Middle frontal gyrus (tissue), 1 donor: ENCODE measurements at regions not wholly inside any gene's neighbourhood (a gene's known extent, or its start where the extent isn't known, plus 50 kb on each side); places are given as distances from the start of the nearest gene placed in this dataset.

Experiments used
- DNase-seq: peaks from one replicate; pipeline ENCODE4 v3.0.0-alpha.2; 2015; ENCODE audit warnings: low spot score; ENCODE audit errors: extremely low spot score

DNA sequence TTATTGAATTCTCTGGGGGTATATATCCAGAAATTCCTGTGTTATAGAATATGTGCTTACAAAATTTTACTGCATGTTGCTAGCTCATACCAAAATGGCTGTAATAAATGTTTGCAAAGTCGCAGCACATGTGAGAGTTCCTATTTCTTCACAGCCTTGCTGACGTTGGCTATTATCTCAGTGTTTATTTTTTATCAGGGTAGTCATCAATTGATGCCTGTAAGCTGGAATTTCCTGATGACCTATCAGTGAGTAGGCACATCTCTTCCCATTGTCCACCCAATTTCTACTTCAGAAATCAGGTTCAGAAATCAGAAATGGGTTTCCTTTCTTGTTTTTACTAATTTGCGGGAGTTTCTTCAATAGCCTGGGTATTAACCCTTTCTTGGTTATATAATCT is 268.1 kb upstream of the FZD8 start:
- no peak for DNase-seq

DNA sequence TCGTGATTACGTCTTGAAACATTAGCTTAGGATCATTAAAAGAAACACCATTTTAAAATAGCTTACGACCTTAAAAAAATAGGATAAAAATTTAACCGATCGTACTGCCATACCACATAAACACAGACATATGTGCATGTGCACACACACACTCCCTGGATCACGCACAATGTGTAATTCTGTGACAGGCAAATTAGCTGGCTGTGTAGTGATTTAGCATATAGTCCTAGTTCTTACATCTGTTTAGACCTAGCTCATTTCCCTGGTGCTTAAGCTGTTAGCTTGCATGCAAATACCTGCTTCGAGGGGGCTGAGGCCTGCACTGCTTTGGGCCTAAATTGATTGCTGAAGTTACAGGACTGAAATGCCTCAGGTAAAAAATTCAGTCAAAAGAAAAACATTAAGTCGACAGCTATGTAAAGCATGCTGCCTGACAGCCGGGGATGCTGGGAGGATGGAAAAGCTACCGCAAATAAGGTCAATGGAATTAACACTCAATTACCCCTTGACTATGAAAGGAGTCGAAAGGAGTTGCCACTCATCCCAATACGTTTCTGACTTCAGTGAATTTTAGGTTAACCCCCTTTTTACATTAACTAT is 267.1 kb upstream of the FZD8 start:
- no peak for DNase-seq

DNA sequence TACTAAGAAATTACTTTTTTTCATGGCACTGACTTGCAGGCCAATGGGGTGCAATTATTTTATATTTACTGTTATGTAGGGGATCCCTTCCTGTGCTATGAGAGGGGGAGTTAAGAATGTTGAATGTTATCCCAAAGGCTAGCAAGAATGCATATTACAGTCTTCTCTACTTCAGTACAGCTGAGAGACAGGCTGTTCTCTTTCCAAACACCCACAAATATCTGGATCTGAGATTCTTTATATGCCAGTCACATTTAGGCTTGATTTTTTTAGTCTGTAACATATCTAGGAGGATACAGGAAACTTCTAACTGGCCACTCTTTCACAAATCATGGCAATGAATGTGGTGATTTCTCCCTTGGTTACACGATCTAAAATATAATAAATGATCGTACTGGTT is 266.4 kb upstream of the FZD8 start:
- DNase-seq, result no peak

DNA sequence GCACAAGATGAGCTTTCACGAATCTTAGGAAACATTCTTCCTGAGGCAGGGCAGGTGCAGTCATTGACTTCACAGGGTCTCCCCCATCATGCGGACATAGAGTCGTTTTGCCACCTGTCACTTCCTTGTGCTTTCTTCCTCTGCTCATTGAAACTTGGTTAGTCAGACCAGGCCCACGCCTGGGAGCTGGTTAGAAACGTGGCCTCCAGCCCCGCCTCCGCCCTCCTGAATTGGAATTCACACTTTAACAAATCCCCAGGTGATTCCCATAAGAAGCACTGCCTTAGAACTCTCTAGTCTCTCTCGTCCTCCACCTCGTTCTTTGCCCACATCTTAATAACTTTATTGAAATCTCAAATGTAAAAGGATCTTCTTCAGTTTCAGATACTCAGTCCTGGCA is 265.5 kb upstream of the FZD8 start:
- no peak for DNase-seq

DNA sequence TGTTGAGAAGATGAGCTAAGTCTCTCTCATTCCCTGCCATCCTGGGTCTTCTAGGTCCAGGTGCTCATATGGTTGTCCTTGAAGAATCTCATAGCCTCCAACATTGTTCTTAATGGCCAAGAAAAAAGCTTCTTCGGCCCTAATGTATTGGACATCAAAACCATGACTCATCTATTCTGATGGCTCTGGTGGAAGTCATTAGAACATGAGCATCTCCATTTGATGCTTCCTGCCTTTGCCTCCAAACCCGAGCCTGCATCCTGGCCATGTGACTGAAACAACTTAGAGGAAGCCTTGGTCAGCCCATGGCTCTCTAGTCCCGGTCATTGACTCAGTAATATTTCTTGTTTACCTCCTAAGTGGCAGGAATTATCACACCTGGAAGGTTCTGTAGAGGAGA is 264.1 kb upstream of the FZD8 start:
- DNase-seq, result no peak

DNA sequence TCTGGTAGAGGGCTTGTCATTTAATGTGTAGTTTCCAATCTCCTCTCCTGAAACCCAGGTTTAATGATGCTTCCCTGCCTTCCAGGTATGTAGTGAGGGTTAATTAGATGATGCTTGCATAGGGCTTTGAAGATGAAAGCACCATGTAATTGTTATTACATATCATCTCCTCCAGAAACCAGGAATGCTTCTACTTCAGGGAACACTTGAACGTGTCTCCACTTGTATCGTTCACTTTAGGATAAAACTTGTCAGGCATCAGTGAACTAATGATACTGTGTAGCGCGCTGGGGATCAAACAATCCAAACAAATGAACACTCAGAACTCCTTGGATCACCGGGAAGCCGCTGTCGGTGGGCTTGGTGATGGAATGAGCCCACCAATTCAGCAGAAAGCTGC is 260.9 kb upstream of the FZD8 start:
- DNase-seq, result no peak

DNA sequence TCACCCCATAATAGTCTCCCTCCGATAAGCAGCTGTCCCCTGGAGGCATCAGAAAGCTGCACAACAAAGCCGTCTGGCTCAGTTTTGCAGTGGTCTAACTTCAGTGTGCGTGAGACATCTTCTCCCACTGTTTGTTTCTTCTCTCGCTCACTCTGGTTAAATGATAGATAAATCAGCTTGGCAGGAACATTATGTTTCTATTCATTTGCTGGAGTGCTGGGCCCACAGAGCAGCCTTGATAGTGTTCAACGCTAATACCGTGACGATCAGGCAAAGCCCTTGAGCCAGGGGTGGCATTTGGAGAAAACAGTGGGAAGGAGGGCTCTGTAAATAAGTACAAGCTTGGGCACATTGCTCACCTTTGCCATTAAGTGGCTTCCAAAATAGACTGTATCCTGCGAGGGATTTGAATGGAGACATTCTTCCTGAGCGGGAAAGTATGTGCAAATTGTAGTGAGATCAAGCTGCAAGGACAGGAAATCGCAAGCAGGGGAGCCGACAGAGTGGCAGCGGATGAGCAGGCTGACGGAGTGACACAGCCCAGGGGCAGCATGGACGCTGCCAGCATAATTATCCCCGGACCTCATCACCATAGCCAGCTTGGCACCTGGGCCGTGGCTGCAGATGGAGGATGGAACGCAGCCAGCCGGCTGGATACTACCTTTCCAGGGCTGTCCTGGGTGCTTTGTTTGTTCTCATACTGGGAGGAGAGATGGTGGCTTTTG is 256.8 kb upstream of the FZD8 start:
- DNase-seq, result no peak

DNA sequence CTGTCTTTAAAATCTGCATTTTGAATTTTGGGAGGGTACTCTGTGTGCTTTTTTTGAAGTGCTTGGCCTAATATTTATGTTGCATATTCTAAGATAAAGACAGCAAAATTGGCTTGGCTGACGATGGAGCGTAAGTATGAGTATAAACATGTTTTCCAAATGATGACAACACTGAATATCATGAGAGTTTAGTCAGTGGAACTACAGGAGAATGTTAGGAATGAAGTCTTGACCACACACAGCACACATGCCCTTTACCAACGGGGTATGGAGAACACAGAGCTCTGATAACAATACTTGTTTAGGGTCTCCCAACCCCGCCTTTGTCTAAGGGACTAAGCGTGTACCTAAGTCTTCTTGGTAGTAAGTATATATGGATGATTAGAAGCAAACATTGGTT is 253.9 kb upstream of the FZD8 start:
- no peak for DNase-seq

DNA sequence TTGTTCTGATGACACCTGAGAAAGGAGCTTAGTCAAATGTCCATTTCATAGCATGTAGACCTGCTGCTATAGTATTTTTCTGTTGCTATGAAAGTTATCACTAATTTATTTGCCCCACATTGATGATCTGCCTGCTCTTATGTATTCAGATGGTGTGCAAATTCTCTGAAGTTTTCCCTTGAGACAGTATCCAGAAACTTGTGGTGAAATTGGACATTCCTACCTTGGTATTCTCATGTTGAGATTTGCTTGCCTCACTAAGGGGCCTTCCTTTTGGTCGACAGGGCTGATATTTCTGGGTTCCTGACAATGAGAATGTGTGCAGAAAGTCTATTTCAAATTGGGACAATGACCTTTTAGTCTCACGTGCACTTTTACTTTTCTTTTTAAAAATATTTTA is 253.2 kb upstream of the FZD8 start:
- DNase-seq, result no peak

DNA sequence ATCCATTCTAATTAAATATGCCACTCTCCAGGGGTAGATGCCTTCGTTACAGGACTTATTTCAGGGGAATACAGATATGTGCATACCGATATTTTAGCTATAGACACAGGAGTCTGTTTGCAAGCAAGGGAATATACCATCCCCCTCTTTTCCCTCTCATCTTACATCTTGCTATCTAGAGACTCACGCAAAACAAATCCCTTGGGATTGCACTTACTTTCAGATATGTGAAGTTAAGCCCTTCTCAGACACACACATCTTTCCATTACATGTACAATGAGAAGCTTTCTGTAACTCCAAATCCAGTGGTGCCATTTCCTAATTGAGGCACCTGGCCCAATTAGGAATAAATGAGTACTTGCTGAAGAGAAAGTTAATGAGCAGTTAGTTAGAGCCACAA is 250.4 kb upstream of the FZD8 start:
- no peak for DNase-seq

DNA sequence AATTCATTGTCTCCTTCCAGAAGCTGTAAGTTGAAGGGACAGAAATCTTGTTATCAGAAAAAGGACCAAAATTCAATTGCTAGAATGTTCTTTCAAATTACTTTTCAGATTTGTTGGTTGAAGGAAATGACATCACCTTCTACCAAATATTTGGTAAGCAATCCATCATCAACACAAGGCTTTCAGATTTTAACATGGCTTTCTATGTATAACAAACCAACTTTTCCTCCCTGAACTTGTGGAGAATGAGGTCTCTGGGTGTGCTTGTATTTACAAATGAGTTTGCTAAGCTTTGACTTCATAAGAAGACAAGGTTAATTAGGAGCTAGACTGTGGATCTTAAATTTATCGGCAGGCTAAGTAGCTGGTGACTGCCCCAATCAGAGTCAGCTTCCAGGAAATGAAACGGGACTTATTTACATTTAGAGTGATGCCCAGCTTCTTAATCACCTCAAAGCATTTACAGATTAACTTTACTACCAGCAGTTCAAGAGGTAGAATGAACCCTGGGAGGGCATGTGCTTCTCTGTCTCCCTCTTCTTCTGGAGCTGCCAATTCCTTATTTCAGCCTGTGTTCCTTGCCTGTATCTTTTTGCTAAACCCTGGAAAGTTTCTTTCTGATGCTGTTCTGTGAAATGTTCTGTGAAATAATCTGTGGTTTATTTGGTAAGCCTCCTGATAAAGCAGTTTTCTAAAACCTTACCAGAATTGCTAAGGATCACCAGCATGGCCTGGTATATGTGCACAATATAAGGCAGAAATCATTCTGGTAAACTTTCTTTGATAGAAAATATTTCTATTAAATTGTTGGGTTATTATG is 248.8 kb upstream of the FZD8 start:
- DNase-seq, result no peak

DNA sequence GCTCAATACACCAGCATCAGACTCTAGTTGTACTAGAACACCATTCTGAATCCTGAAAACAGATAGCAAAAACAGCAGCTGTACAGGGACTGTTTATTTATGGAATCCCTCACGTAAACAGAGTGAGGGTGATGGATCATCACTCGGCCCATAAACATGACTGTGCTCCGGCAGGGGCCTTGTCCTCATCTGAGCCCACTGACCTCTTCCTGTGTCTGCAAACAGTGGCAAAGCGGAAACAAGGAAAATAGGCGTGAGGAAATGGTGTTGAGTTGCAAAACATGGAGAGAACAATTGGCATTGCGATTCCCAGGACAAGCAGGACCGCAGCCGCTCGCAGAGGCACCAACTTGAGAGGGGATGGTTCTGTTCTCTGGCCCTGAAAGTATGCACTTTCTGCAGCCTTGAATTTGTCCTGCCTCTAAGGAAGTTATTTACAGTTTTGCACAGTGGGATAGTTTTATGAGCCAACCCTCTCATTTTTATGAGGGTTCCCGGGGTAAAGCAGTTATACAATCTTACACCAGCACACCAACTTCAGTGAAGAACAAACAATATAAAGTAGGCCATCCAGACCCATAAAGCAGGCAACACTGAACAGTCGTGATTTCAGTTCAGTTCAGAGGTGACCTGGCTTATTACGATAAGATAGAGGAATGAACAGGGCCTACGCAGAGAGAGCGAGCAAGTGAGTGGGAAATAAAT is 248.0 kb upstream of the FZD8 start:
- DNase-seq, result no peak

DNA sequence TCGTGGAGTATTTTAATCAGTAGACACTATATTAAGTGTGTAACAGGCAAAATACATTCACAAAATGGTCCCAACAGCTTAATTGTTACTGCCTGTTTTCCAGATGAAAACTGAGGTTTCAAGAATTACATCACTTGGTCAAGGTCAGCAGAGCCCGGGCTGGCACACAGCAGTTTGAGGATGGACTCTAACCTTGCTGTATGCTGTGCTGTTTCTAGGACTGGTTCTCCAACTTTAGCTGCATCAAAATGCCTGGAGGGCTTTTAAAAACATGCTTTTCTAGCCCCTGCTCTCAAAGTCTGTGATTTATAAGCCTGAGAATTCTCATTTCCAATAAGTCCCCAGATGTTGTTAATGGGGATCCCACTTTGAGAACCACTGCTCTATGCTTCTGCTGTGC is 247.1 kb upstream of the FZD8 start:
- no peak for DNase-seq

DNA sequence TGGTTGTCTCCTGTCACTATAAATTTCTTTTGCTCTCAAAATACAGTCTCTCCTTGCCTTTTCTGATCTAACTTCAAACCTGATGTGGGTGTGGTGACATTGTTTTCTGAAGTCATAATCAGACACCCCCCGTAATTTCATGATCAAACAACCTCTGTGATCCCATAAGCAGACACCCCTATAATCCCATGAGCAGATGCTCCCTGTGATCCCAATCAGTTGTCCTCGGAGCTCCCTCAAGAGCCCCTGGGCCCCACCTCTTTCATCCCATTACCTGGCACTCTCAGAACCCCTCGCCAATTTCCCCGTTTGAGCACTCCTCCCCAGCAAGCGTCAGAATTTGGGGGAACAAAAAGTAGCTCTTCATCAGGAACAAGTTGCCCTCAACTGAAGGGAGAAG is 246.3 kb upstream of the FZD8 start:
- no peak for DNase-seq

DNA sequence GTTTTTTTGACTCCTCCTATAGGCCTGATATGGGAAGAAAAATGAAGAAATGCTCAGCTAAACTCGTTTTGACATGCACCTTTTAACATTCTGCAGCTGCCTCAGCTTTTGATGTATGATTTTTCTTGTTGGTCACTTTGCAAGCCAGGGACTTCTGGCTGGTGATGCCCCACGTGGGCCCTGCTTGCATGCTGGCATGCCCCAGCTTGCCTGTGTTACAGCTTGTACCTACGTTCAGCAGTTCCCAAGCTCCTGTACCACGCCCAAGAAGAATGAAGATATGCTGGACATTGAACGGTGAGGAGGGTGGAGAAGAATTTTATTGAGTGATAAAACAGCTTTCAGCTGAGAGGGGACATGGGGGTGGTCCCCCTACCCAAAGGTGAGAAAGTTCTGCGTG is 245.6 kb upstream of the FZD8 start:
- no peak for DNase-seq

DNA sequence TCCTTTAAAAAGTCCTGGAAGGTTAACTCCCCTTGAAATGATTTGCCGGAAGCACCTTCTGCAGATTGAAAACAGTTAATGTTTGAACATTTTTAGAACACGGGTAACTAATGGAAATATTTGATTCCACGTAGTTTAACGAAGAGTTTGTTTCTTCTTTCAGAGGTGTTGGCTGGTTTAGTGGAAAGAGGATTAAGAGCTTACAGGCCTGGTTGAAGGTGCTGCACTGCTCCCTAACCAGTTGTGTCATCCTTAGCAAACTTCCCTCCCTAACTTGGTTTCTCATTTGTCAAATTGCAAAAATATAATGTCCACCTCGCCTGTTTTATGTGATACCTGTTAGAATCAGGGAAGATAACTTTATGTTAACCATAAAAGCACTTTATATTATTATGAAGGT is 243.0 kb upstream of the FZD8 start:
- DNase-seq, result no peak

DNA sequence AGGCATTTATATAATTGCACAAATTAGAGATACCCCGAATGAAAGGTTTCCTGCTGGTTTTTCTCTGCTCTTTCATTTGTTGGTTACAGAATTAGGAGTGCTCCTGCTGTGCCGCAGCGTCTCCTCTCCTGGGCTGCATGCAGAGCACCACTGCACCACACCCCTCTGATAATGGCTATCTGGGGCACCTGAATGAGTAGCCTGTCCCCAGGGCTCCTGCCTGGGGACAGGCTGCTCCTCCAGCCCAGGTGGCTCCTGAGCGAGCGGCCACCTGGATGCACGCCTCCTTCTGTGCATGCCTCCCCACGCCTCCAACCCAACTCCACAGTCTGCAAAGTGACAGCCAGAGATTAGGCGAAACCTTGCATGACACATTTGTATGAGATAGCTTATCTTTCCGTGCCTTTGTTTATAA is 242.6 kb upstream of the FZD8 start:
- DNase-seq, result no peak

DNA sequence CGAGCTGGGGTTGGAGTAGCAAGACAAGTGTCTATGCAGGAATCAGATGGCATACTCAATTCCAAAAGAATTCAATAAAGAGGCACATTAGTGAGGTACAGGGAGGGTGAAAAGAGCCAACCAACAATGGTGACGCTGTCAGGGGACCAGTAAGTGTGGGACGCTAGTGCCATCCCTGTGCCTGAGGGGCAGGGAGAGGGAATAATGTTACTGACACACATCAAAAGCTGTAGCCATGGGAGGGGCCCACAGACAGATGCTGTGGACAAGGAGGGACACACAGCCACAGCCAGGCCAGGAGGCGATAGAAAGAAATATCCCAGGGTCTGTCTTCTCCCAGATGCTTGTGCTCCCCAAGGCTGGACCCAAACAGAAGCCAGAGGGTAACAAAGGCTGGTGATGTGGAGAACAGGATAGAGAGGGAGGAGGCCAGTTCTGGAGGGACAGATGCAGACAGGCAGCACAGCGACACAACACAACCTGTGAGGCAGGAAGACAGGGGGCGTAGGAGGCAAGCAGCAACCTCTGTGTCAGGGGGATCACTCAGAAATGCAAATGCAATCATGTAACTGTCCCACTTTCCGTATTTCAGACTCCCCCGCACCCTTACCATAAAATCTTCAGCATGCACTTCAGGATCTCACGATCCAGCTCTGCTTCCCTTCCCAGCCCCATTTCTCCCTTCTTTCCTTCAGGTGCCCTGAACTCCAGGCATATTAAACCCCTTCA is 240.5 kb upstream of the FZD8 start:
- no peak for DNase-seq

DNA sequence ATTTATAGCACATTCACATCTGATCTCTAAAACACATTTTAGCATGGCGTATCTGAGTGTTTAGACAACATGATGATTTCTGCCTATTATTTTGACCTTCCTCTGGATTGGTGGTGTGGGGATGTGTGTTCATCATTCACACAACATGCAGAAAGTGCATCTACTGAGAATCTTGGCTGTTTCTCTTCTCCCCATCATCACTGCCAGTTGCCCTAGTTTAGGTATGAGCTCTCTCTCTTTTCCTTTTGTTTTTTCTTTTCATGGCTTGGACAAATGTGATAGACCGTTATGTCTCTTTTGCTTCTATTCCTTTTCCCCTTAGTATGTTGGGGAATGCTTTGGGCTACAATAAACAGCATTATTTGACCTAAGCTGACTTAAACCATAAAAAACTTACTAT is 239.2 kb upstream of the FZD8 start:
- no peak for DNase-seq

DNA sequence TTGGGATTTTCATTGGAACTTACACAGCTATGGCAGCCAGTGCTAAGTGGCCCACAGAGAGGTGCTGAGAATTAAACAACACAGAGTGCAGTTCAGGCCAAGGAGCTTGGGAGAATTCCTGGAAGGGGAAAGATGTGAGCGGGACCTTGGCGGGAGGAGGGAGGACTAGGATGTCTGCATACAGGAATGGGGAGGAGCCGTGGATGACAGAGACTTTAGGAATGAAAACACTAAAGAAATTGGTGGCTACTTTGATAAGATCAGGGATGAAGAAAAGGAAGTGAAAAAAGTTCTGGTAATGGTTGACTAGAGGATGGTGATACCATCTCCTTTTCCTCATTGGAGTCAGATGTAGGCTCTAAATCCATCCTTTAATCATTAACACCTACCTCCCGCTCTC is 234.2 kb upstream of the FZD8 start:
- no peak for DNase-seq

DNA sequence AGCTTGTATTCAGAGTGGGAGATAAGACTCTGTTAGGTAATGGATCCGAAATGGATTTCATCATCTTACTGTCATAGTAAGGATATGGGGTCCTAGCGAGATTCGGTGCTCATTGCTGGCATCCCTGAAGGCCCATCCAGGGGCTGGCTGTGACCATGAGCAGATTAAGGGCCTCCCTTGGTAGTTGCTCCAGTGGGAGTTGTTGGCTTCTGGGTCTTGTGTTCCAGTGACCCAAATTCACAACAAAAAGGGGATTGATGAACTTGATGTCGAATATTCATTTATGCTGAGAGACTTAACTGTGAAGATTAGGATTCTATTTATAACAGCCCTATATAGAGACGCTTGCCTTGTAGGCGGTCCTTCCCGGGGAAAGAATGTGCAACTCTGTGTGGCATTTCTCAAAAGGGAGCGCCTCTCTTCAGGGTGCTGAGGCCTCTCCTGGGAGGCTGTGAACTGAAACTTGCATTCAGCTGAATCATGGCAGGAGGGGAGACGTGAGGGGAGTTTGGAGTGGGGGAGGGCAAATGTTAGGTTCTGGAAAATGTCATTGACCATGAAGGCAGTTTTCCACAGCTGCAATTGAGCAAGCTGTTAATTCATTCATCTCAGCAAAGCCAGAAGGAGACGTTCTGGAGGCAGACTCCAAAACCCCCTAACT is 233.1 kb upstream of the FZD8 start:
- DNase-seq, result no peak
